Right cardiac atrium (tissue), 5 donors: ENCODE measurements at regions not wholly inside any gene's neighbourhood (a gene's known extent, or its start where the extent isn't known, plus 50 kb on each side); places are given as distances from the start of the nearest gene placed in this dataset.

Experiments
- ATAC-seq, 2 donors: fragments of 200-7000 bp; cut with Tn5 transposase; one replicate each; pipeline versions ENCODE4 v1.8.0 to v1.9.1; 2020; ENCODE audit warnings: moderate library complexity in 2 of 2, mild to moderate bottlenecking in 1 of 2
- DNase-seq, 3 donors: peaks; one replicate each; pipeline ENCODE4 v3.0.0-alpha.2; 2020
- H3K27ac ChIP-seq: one replicate; pipeline ENCODE4 v1.5.1; 2013; ENCODE audit warnings: mild to moderate bottlenecking, low read length, control low read depth, moderate library complexity
- H3K27me3 ChIP-seq: one replicate; pipeline ENCODE4 v1.6.1; 2013; ENCODE audit not compliant: control insufficient read depth, insufficient read depth
- H3K4me1 ChIP-seq: one replicate; pipeline ENCODE4 v1.6.1; 2013; ENCODE audit warnings: low read length; ENCODE audit not compliant: control insufficient read depth, insufficient read depth
- H3K4me3 ChIP-seq: one replicate; pipeline ENCODE4 v1.5.1; 2013; ENCODE audit warnings: low read length, control low read depth
- H3K9me3 ChIP-seq: one replicate; pipeline ENCODE4 v1.6.1; 2013; ENCODE audit warnings: low read length; ENCODE audit not compliant: control insufficient read depth
- WGBS: extraction: QIAGEN DNeasy Blood & Tissue Kit; methylation state at CpG from one replicate; pipeline ENCODE4 v1.1.7; 2013; 5-methylcytosine and 5-hydroxymethylcytosine counted together
- intact Hi-C, 4 donors: fragments of 100-400 bp; cut with DNase I; formaldehyde crosslinking; loops; one replicate each; pipeline versions ENCODE4 v1.11.0 to v1.14.0; 2022 to 2023
- donor health status: healthy with polysubstance abuse.
- donor health status: DM: no; HTN: yes; CAD: no.
- donor health status: DM: no; HTN: no; CAD: no.
- donor health status: DM: no; HTN: yes; CAD: no; lungs with severe emphysema.
- donor health status: DM: yes; HTN: yes; CAD: no.

DNA sequence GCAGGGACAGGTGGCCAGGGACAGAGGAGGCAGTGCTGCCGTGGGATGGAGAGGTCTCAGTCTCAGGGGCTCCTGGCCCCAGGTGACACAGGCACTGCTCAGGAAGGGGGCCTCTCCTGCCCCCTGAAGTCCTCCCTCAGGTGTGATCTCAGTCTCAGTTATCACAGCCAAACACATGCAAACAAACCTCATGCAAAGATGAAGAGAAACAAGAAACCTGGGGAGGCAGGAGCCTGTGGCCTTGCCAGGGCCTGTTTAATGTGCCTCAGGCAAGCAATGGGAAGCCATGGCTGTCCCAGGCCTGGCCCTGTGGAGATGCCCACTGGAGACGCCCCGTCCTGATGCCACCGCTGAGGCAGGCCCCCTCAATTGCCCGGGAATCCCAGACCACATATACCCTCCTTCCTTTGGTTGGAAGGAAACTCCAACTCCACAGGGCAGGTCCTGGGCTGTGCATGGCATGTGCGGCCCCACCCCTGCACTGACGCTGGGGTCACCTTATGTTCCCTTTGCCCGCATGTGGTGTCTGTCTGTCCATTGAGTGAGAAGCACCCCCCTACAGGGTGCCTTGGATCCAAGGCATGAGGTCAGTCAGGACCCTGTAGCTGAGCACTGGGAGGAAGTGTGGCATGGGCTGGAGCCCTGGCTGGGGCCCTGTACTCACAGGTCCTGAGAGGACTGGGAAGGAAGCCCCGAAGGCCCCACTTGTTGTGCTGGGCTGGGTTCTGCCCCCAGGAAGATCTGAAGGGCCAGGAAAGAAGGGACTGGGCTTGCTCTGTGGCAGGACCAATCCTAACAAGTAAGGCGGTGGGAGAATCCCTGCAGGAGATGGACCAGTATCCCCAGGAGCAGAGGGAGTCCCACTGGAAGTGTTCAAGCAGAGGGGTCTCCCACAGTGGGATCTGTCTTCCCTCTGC is 68.8 kb upstream of the RAB6C start:
- Histone ChIP-seq H3K27me3 (no peaks in the 10 kb centered on the region), H3K4me1 (no peaks in the 10 kb centered on the region), H3K9me3 (no peaks in the 10 kb centered on the region), H3K27ac (no peak overlapping the region), H3K4me3 (no peak overlapping the region)
- ATAC-seq (no peak), DNase-seq (no peak)
- WGBS: 81% methylated on average over 10 of the region's 10 CpGs
- intact Hi-C loops: no loop called here

DNA sequence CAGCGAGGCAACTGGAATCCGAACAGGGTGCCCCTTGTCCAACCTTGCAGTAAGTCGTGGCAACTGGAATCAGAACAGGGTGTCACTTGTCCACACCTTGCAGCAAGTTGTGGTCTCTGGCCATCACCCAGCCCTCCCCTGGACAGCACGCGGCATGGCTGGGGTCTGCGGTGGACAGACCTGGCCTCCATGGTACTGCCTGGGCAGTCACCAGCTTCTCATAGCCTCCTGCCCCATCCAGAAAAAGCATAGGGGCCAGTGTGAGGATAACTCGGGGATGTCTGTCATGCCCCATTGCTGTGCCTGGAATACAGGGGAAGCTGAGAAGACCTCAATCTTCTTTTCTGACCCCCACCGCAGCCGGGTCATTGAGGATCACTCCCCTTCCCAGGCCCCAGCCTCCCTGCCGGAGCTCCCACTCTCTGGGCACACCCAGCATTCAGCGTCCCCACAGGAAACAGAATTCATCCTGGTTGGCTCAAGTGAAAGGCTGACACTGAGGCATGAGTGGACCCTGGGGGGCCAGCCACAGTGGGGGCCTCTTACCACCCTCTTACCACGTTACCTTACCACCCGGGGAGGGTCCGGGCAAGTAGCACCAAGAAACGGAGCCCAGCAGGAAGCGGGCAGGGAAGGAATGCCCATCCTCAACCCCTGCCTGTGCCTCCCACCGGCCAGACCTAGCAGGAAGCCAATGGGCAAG is 68.0 kb upstream of the RAB6C start:
- DNase-seq (no peak), ATAC-seq (no peak)
- Histone ChIP-seq H3K4me3 (no peak overlapping the region), H3K27me3 (no peaks in the 10 kb centered on the region), H3K27ac (no peak overlapping the region), H3K9me3 (no peaks in the 10 kb centered on the region), H3K4me1 (no peaks in the 10 kb centered on the region)
- WGBS: 87% methylated on average over 17 of the region's 17 CpGs
- intact Hi-C loops: no loop called here

- no peaks in the 10 kb centered on the region for H3K27me3 ChIP-seq
- WGBS: 88% methylated on average over 24 of the region's 24 CpGs
- ATAC-seq (no peak), DNase-seq (no peak)
- no peak overlapping the region for H3K4me3 ChIP-seq
- intact Hi-C loops: no loop called here
- no peaks in the 10 kb centered on the region for H3K9me3 ChIP-seq
- H3K27ac ChIP-seq: no peak overlapping the region
- no peaks in the 10 kb centered on the region for H3K4me1 ChIP-seq
Observed at GRCh38 chr2:129912066-129912820, 67.2 kb upstream of the RAB6C start.

GRCh38 chr2:129912871-129913694 is 66.4 kb upstream of the RAB6C start:
- Histone ChIP-seq H3K4me3 (no peak overlapping the region), H3K27me3 (no peaks in the 10 kb centered on the region), H3K4me1 (no peaks in the 10 kb centered on the region), H3K27ac (no peak overlapping the region), H3K9me3 (no peaks in the 10 kb centered on the region)
- ATAC-seq (peak in 1 of 2 donors; percentile 27), DNase-seq (no peak)
- 85% methylated on average over 17 of the region's 17 CpGs for whole genome bisulfite sequencing
- intact Hi-C loops: no loop called here

DNA sequence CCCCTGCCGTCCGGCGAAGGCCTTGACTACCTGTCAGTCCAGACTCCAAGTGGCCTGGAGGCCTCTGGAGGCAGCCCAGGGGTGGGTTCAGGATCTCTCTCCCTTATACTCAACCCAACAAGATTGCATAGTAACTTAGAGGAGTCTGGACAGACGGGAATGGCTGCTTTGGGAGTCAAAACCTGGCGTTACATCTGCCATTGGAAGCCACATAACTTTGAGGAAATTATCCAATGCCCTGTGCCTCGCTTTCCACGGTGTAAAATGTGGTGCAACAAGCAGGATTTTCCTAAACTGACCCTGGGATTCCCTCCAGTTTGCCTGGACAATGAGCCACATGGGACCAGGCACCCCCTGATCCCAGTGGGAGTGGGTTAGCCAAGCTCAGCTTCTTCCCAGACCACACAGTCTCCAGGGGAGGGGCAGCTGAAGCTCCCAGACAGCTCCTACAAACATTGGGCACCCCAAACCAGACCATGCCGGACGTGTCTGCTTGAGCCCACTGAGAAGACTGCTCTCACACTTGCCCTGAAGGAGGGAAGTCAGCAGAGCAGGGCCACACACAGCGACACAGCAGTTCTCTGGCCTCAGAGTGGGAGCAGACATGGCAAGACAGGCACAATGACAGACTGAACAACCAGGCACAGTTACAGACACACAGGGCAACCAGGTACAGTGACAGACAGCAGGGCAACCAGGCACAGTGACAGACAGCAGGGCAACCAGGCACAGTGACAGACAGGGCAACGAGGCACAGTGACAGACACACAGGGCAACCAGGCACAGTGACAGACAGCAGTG is 65.6 kb upstream of the RAB6C start:
- WGBS: 76% methylated on average over 11 of the region's 11 CpGs
- intact Hi-C loops: no loop called here
- no peak for ATAC-seq
- no peak for DNase-seq
- no peaks in the 10 kb centered on the region for H3K27me3 ChIP-seq
- no peaks in the 10 kb centered on the region for H3K9me3 ChIP-seq
- H3K4me1 ChIP-seq: no peaks in the 10 kb centered on the region
- H3K27ac ChIP-seq: no peak overlapping the region
- H3K4me3 ChIP-seq: no peak overlapping the region

GRCh38 chr2:129914538-129915302 is 64.7 kb upstream of the RAB6C start:
- Histone ChIP-seq H3K4me1 (no peaks in the 10 kb centered on the region), H3K9me3 (no peaks in the 10 kb centered on the region), H3K27me3 (no peaks in the 10 kb centered on the region), H3K4me3 (no peak overlapping the region), H3K27ac (no peak overlapping the region)
- intact Hi-C loops: no loop called here
- DNase-seq (no peak), ATAC-seq (no peak)
- 75% methylated on average over 11 of the region's 11 CpGs for whole genome bisulfite sequencing

- H3K27ac ChIP-seq: no peak overlapping the region
- no peaks in the 10 kb centered on the region for H3K27me3 ChIP-seq
- no peak overlapping the region for H3K4me3 ChIP-seq
- 77% methylated on average over 3 of the region's 3 CpGs for WGBS
- no peaks in the 10 kb centered on the region for H3K4me1 ChIP-seq
- no peak for DNase-seq
- H3K9me3 ChIP-seq: no peaks in the 10 kb centered on the region
- ATAC-seq: no peak
- intact Hi-C loops: no loop called here
Observed at GRCh38 chr2:129915303-129915840, 64.1 kb upstream of the RAB6C start.

- Histone ChIP-seq H3K27me3 (no peaks in the 10 kb centered on the region), H3K4me1 (no peaks in the 10 kb centered on the region), H3K4me3 (no peak overlapping the region), H3K9me3 (no peaks in the 10 kb centered on the region), H3K27ac (no peak overlapping the region)
- intact Hi-C loops: no loop called here
- 94% methylated on average over 1 of the region's 1 CpG for WGBS
- no peak for ATAC-seq
- DNase-seq: no peak
Observed at GRCh38 chr2:129918604-129919003, 60.9 kb upstream of the RAB6C start.

GRCh38 chr2:129922571-129923264 is 56.7 kb upstream of the RAB6C start:
- no peaks in the 10 kb centered on the region for H3K4me1 ChIP-seq
- intact Hi-C loops: no loop called here
- DNase-seq: no peak
- H3K27ac ChIP-seq: no peak overlapping the region
- 21% methylated on average over 21 of the region's 21 CpGs for WGBS
- H3K4me3 ChIP-seq: no peak overlapping the region
- no peaks in the 10 kb centered on the region for H3K27me3 ChIP-seq
- ATAC-seq: peak in 1 of 2 donors; percentile 14
- H3K9me3 ChIP-seq: no peaks in the 10 kb centered on the region
